Stomach smooth muscle (tissue), 2 donors: ENCODE measurements at regions not wholly inside any gene's neighbourhood (a gene's known extent, or its start where the extent isn't known, plus 50 kb on each side); places are given as distances from the start of the nearest gene placed in this dataset.

Experiments used
- H3K27ac ChIP-seq: one replicate; pipeline ENCODE4 v1.7.0; 2013; ENCODE audit warnings: mild to moderate bottlenecking, low read length, inconsistent platforms
- H3K27me3 ChIP-seq, 2 donors: one replicate each; pipeline ENCODE4 v1.7.0; 2013; ENCODE audit warnings: low read length in 2 of 2; ENCODE audit not compliant: insufficient read depth in 2 of 2, control insufficient read depth in 1 of 2
- H3K36me3 ChIP-seq, 2 donors: one replicate each; pipeline ENCODE4 v1.7.0; 2013; ENCODE audit warnings: low read length in 2 of 2; ENCODE audit not compliant: control insufficient read depth in 2 of 2, insufficient read depth in 2 of 2
- H3K4me1 ChIP-seq: one replicate; pipeline ENCODE4 v1.7.0; 2013; ENCODE audit warnings: low read length; ENCODE audit not compliant: control insufficient read depth, insufficient read depth
- H3K4me3 ChIP-seq, 2 donors: one replicate each; pipeline ENCODE4 v1.7.0; 2013; ENCODE audit warnings: low read length in 2 of 2
- H3K9ac ChIP-seq, 2 donors: one replicate each; pipeline ENCODE4 v1.7.0; 2013; ENCODE audit warnings: low read length in 2 of 2, mild to moderate bottlenecking in 1 of 2
- H3K9me3 ChIP-seq, 2 donors: one replicate each; pipeline ENCODE4 v1.7.0; 2013; ENCODE audit warnings: low read length in 2 of 2; ENCODE audit not compliant: control insufficient read depth in 2 of 2
- donor health status: healthy.
- donor health status: Pancreatic carcinoma.

DNA sequence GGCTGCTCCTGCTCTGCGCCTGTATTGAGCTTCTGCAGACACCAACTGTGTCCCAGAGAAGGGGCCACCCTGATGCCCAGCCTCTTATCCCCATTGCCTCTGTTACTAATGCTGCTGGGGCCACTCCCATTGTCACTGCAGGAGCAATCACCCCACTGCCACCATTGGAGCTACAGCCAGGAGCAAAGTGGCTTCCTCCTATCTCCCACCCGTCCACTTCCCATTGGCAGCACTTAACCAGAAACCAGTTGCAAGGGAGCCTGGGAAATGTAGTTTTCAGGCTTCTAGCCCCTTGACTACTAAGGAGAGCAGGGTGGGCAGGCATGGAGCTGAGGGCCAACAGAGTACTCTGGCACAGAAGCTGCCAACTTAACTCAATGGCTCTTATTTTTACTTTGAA is 55.9 kb upstream of the KLF13 start:
- Histone ChIP-seq H3K4me1 (peaks cover 3% of the 10 kb centered on the region), H3K9me3 (no peaks in the 10 kb centered on the region)

DNA sequence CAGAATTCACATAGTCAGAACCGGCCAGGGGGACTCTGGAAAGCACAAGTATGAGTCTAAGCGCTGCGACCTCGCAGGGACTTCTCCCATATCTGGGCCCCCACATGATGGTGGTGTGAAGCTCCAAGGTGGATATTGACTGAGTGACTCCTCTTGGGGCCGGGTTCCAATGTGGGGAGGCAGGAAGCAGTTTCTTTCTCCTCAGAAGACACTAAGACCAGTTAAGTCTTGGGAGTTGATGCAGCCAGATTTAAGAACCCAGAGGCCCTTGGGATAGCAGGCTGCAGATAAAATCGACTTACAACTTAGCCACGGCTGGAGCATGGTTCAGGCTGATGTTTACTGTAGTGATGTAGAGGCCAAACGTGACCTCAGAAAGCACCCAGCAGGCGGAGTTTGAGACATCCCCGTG is 55.4 kb upstream of the KLF13 start:
- no peaks in the 10 kb centered on the region for H3K9me3 ChIP-seq
- no peak overlapping the region for H3K27ac ChIP-seq
- H3K4me3 ChIP-seq = no peak overlapping the region
- no peaks in the 10 kb centered on the region for H3K27me3 ChIP-seq
- peaks cover 3% of the 10 kb centered on the region for H3K4me1 ChIP-seq
- no peak overlapping the region for H3K9ac ChIP-seq
- H3K36me3 ChIP-seq = no peaks in the 10 kb centered on the region

More for the DNA sequence above, 55.9 kb upstream of the KLF13 start:
- H3K27me3 ChIP-seq = no peaks in the 10 kb centered on the region
- H3K27ac ChIP-seq = no peak overlapping the region
- H3K9ac ChIP-seq = no peak overlapping the region
- no peaks in the 10 kb centered on the region for H3K36me3 ChIP-seq
- no peak overlapping the region for H3K4me3 ChIP-seq

DNA sequence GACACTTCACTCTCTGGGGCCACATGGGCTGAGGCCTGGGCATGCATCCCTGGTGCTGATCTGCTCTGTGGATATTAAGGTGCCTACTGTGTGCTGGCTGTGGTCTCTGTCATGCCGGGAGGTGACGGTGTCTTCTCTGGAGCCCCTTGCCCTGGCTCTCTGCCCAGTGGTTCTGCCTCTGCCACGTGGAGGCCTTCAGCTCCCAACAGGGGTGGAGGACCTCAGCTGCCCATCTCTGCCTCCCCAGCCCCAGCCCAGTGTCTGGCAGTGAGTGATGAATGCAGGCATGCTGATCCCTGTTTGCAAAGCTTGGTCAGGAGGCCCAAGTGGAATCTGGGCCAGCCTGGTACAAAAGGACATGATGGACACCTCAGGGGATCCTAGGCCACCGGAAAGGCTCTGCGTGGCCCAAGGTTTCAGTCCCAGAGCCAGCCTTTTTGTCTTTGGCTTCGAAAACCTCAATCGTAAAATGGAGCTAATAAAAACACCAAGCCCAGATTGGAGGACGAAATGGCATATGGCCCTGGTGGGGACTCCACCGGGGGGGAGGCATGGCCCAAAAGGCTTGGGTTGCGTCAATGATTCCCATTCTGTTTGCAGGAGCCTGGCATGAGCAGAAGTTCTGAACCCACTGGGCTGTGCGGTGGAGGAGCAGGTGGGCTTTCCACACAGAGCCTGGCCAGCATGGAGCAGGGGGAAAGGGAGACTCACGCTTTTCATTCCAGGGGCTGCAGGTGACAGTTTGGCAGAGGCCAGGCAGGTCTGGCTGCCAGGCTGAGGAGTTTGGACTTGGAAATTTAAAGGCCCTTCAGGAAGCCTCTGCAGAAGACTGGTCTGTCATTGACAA is 54.7 kb upstream of the KLF13 start:
- no peak overlapping the region for H3K4me3 ChIP-seq

DNA sequence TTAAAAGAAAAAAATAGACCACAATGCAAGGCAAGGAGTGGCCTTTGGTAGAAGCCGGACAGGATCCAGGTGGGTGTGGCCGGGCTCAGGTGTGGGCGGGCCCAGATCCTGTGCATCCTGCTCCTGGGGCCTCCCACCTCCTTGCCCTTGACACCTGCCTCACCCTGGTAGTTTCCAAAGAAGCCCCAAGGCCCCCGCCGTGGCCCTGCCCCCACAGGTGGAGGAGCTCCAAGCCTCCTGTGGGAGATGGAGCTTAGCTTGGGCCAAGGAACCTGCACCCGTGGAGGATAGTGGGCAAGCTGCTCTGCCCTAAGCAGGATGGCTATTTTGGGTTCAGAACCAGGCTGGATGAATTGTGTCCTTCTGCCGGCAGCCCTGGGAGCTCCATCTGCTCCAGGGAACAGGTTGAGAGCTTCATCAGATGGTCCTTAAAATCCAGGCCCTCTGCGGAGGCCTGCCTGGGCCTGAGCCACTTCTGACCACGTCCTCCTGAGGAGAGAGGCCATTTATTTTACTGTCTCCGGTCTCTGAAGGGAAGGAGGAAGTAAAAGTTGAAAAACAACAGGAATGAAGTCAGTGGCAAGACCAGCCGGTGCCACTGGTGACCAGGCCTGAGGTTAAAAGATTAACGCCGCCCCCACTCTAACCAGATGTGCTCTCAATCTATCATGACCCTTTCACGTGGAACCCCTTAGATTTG is 53.9 kb upstream of the KLF13 start:
- H3K4me3 ChIP-seq = no peak overlapping the region
- no peaks in the 10 kb centered on the region for H3K27me3 ChIP-seq
- no peaks in the 10 kb centered on the region for H3K9me3 ChIP-seq
- H3K4me1 ChIP-seq = no peaks in the 10 kb centered on the region
- no peaks in the 10 kb centered on the region for H3K36me3 ChIP-seq
- no peak overlapping the region for H3K27ac ChIP-seq
- H3K9ac ChIP-seq = no peak overlapping the region

More for the DNA sequence above, 54.7 kb upstream of the KLF13 start:
- no peaks in the 10 kb centered on the region for H3K27me3 ChIP-seq
- no peak overlapping the region for H3K9ac ChIP-seq
- peaks cover under 1% of the 10 kb centered on the region for H3K4me1 ChIP-seq
- no peak overlapping the region for H3K27ac ChIP-seq
- no peaks in the 10 kb centered on the region for H3K9me3 ChIP-seq
- no peaks in the 10 kb centered on the region for H3K36me3 ChIP-seq

DNA sequence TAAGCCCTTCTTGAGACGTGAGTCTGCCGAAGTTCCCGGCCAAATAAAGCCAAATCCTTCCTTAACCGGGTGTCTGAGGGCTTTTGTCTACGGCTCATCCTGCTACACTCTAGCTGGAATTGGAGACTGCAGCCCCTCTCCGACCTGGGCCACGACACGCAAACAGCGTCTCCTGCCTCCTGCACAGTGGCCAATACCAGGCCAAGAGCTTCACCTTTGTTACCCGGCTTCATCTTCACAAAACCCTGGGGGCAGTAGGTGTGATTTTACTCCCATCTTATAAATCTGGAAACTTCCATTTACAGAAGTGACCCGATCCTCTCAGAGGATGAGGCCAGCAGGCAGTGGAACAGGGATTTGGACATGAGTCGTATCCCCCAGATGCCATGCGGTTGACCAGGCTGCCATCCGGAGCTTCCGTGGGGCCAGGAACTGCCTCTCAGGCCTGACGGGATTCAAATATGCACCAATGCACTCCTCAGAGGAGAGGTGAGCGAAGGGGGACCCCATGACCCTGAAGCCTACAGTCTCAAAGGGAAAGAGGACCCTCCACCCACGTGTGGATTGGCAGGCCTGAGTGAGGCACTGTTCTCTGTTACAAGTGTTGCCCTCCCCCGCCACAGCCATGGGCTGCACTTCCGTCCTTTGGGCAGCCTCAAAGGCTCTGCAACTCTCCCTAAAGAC is 53.2 kb upstream of the KLF13 start:
- Histone ChIP-seq H3K27me3 (no peaks in the 10 kb centered on the region), H3K4me1 (no peaks in the 10 kb centered on the region), H3K36me3 (no peaks in the 10 kb centered on the region), H3K9ac (no peak overlapping the region), H3K9me3 (no peaks in the 10 kb centered on the region), H3K4me3 (no peak overlapping the region), H3K27ac (no peak overlapping the region)

DNA sequence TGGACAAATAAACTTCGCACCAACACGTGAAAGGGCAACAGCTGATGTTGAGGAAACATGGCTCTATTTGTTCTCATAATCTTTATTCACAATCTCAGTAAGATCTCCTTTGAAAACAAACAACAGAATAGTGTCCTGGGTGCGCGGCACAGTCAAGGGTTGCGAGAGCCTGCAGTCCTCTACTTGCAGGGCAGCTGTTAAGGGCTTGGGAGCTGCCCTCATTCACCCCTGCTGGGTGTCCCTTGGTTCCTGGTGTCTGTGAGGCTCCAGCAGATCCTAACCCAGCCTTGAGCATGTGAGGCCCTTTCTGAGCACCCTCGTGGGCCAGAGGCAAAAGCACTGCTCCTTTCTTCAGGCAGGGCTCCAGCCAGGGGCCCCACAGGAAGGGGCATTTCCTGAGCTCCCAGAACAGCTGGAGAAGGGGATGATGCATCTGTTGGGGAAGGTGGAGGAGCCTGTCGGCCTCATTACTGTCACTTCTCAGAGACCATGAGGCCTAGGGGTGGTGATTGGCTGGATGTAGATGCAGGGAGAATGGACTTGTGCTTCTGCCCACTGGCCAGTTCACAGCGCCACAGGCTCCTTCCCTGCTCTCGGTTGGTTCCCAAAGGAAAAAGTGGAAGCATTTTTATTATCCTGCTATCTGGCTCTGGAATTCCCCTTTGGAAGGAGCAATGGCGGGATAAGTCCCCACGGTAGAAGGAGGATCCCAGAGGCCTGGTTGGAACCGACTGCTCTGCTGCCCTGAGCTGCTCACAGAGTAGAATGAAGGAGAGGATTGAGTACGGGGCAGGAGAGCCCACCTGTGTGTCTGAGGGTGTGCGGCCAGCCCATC is 51.9 kb upstream of the KLF13 start:
- Histone ChIP-seq H3K36me3 (no peaks in the 10 kb centered on the region), H3K4me3 (no peak overlapping the region), H3K27me3 (no peaks in the 10 kb centered on the region), H3K27ac (no peak overlapping the region), H3K4me1 (no peaks in the 10 kb centered on the region), H3K9ac (no peak overlapping the region), H3K9me3 (no peaks in the 10 kb centered on the region)

DNA sequence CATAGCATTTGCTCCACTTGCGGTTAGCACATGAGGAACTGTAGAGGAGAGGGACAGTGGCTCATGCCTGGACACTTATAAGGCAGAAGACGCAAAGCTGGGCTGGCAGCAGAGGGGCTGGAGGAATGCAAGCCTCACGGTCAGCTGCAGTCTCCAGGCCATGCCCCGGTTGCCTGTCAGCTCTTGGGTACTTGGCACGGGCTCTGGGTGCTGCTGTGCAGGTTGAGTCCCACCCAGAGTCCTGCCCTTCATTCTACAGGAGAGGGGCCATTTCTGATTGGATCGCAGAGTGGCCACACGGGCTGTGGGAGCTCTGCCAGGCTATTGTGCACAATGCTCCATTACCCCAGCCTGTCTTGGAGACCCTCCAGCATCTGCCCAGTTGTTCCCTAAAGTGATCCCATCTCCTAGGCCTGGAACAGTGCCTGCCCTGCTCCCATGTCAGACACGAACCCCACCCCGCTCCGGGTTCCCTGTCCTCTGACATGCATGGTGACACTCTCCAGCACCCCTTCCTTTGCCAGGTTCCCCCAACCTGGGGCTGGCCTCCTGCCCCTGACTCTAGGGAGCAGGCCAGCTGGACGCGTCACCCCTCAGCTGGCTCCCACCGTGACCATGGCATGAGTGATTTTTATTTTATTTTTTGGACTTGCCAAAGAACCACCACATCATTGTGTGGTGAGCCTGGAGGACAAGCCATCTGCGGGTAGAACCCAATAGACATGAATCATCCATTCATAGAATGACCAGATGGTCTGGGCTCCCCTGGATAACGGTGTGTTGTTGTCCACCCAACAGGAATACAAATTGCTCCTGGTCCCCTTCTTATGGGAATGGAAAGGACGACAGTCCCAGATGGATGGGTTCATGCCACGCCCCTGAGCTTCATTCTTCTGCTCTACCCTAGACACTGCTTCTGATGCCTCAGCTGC is 51.0 kb upstream of the KLF13 start:
- Histone ChIP-seq H3K27me3 (no peaks in the 10 kb centered on the region), H3K9ac (no peak overlapping the region), H3K9me3 (no peaks in the 10 kb centered on the region), H3K36me3 (no peaks in the 10 kb centered on the region), H3K4me1 (no peaks in the 10 kb centered on the region), H3K4me3 (no peak overlapping the region), H3K27ac (no peak overlapping the region)

DNA sequence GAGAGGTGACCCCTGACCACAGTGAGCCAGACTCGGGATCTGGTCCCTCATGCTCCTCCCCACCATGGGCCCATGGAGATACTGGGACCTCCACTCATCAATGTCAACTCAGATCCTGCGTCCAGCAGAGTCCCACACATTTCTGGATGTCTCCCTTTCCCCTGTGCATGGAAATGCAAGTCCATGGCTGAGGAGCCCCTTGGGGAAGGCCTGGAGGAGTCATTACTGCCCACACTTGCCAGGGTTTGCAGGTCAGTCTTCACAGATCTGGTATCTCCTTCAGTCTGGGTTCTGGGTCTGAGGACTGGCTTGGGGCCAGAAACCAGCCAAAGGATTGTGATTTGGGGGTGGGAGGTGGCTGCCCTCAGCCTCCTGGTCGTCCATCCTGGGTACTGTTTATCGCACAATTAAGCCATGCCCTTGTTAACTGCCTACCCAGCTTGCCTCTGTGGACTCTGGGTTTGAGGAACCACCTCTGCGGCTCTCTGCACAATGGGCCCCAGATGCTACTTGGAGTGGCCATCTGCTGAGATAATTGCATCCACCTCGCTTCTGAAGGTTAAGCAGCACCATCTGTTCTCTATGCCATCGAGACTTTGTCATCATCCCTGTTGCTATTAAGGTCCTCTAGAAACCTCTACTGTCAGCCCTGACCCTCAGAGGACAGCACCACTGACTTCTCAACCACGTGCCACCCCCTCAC is 49.9 kb upstream of the KLF13 start:
- Histone ChIP-seq H3K4me1 (no peaks in the 10 kb centered on the region), H3K27ac (no peak overlapping the region), H3K27me3 (no peaks in the 10 kb centered on the region), H3K4me3 (no peak overlapping the region), H3K9me3 (no peaks in the 10 kb centered on the region), H3K9ac (no peak overlapping the region), H3K36me3 (no peaks in the 10 kb centered on the region)
